NT2/D1 (cell line): ENCODE measurements at regions not wholly inside any gene's neighbourhood (a gene's known extent, or its start where the extent isn't known, plus 50 kb on each side); places are given as distances from the start of the nearest gene placed in this dataset.
"Not testable (repeated sequence)": the region's sequence is repeated elsewhere in the genome, so short reads cannot be mapped to it uniquely, and the experiment has no call there.

Experiments
- DNase-seq: peaks from one replicate; pipeline ENCODE4 v3.0.0-alpha.2; 2011; ENCODE audit warnings: low read depth, low spot score
- H3K27me3 ChIP-seq: 2 replicates; pipeline ENCODE4 v1.6.0; 2011; ENCODE audit warnings: mild to moderate bottlenecking; ENCODE audit not compliant: insufficient read length, insufficient read depth
- H3K36me3 ChIP-seq: 2 replicates; pipeline ENCODE4 v1.6.1; 2011; ENCODE audit warnings: mild to moderate bottlenecking, low read length, mixed read lengths; ENCODE audit not compliant: insufficient read depth, insufficient read length
- H3K4me1 ChIP-seq: 2 replicates; pipeline ENCODE4 v1.5.1; 2011; ENCODE audit not compliant: insufficient read depth, insufficient read length
- H3K4me3 ChIP-seq: 2 replicates; pipeline ENCODE4 v1.5.1; 2011; ENCODE audit warnings: low read depth; ENCODE audit not compliant: insufficient read length
- H3K9ac ChIP-seq: 2 replicates; pipeline ENCODE4 v1.6.0; 2011; ENCODE audit warnings: low read depth; ENCODE audit not compliant: insufficient read length
- H3K9me3 ChIP-seq: 2 replicates; pipeline ENCODE4 v1.5.1; 2011; ENCODE audit warnings: mild to moderate bottlenecking, low read length; ENCODE audit not compliant: insufficient read depth
- SUZ12 ChIP-seq: IDR thresholded peaks from 2 replicates; pipeline ENCODE4 v1.6.1; 2011; ENCODE audit not compliant: insufficient read length, insufficient read depth; ENCODE audit errors: extremely low read depth
- YY1 ChIP-seq: IDR thresholded peaks from 2 replicates; pipeline ENCODE4 v1.6.1; 2011; ENCODE audit not compliant: insufficient read length, insufficient read depth
- ZNF274 ChIP-seq: IDR thresholded peaks from 2 replicates; pipeline ENCODE4 v1.6.1; 2011; ENCODE audit warnings: mild to moderate bottlenecking, low read depth, low read length

DNA sequence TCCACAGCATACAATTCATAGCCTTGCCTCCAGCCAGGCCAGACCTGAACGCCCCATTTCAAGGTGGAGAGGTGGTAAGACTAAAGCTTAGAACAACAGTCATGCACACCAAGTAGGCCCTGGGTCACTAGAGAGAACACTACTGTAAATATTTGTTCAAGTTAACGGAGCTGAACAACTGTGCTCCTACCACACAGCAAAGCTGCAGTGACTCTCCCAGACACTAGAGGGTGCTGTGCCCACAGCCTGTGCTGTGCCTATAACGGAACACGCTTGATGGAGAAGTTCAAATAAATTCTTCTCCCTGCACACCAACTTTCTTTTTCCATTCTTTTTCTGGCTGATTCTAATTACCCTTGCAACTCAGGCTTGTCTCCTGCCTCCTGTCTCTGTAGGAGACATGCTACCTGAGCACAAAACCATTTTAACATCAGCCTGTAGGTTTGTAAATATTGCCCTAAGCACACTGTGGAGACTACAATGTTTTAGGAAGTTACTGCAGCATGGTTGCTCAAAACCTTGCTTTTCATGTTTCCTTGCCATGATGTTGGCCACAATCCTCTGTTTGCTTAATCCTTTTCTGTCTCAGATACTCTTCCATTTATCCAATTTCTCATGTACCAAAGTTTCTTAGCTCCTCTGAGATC, 103.1 kb upstream of the TERB2 start:
- not testable (repeated sequence) for H3K9ac ChIP-seq, H3K9me3 ChIP-seq, H3K4me1 ChIP-seq, H3K36me3 ChIP-seq, H3K27me3 ChIP-seq, H3K4me3 ChIP-seq
- DNase-seq: peak; percentile 27

DNA sequence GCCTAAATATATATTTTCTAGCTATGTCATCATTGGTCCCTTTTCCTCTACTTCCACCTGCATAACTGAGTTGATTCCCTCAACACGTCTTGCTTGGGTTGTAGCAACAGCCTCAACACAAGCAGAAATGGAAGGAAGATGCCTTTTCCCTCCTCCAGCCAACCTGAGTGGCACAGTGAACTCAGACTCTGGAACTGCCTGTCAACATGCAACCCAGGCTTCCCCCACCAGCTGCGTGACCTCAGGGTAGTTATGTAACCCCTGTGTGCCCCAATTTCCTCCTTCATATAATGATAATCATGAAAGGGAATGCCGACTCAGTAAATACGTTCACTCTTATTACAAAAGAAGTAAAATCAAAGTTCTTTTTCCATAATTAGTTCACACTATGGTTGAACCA, 101.8 kb upstream of the TERB2 start:
- H3K27me3 ChIP-seq, DNase-seq, H3K4me3 ChIP-seq, H3K9me3 ChIP-seq, H3K4me1 ChIP-seq, H3K9ac ChIP-seq, H3K36me3 ChIP-seq: not testable (repeated sequence)

DNA sequence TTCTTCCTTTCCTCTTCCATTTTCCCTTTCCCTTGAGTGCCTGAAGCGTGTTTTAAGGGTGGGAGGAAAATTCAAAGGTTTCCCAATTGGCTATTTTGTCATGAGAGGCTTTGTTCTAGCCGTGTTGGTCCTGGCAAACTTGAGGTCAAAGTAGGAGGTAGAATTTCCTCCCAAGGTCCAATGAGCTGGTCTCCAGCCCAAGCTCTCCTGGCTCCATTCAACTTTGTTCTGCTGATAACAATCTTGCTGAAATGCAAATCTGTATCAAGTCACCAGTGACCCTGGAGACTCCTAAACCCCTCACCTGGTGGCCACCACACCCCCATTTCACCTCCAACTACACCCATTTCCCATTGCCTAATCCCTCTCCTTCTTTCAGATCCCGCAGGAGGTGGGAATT, 100.2 kb upstream of the TERB2 start:
- H3K9me3 ChIP-seq, DNase-seq, H3K36me3 ChIP-seq, H3K27me3 ChIP-seq, H3K4me3 ChIP-seq, H3K4me1 ChIP-seq, H3K9ac ChIP-seq: not testable (repeated sequence)

DNA sequence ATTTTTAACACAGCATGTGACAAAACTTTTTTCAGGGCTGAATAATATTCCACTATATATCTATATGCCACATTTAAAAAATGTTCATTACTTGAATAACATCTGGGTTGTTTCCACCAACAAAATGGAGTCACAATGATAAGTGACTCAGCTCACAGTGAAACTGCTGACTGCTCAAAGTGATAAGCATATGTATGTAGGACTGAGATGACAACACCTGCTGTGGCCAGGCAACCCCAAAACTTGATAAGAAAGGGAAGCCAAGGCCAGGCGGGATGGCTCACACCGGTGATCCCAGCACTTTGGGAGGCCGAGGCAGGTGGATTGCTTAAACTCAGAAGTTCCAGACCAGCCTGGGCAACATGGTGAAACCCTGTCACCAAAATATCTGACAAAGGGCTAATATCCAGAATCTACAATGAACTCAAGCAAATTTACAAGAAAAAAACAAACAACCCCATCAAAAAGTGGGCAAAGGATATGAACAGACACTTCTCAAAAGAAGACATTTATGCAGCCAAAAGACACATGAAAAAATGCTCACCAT, 99.2 kb upstream of the TERB2 start:
- not testable (repeated sequence) for H3K27me3 ChIP-seq, DNase-seq, H3K4me3 ChIP-seq, H3K36me3 ChIP-seq, H3K4me1 ChIP-seq, H3K9ac ChIP-seq, H3K9me3 ChIP-seq

- not testable (repeated sequence) for H3K9me3 ChIP-seq, H3K4me3 ChIP-seq, H3K4me1 ChIP-seq, DNase-seq, H3K36me3 ChIP-seq, H3K9ac ChIP-seq, H3K27me3 ChIP-seq
Measured at GRCh38 chr15:44859088-44859487, 97.4 kb upstream of the TERB2 start.

GRCh38 chr15:44860168-44860567, 96.3 kb upstream of the TERB2 start:
- H3K27me3 ChIP-seq, H3K9me3 ChIP-seq, H3K4me3 ChIP-seq, H3K9ac ChIP-seq, DNase-seq, H3K36me3 ChIP-seq, H3K4me1 ChIP-seq: not testable (repeated sequence)

- Histone ChIP-seq H3K4me3 (no peak overlapping the region), H3K27me3 (no peaks in the 10 kb centered on the region), H3K36me3 (no peaks in the 10 kb centered on the region), H3K4me1 (no peaks in the 10 kb centered on the region), H3K9ac (no peak overlapping the region), H3K9me3 (peaks cover 9% of the 10 kb centered on the region; the same call in 1 of the 2 replicates)
- TF ChIP-seq SUZ12: no peak
- no peak for TF ChIP-seq ZNF274
- DNase-seq: no peak
Measured at GRCh38 chr15:44861439-44861910, 95.0 kb upstream of the TERB2 start.

DNA sequence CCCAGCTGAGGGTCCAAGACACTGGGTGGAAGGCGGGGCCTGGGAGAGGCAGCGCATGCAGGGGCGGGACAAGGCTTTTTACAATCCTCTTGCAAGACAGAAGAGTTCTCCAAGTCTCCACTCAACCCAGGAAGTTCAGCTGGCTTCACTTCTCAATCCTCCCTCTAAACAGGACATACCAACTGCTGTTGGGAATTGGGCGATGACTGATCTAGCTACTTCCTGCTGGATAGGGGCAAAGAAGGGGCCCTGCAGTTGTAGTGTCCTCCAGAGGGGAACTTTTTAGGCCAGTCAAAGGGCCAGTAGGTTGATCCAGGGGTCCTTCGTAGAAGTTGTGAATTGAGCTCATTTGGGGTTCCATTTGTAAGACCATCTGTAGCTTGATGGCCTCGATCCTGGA, 94.6 kb upstream of the TERB2 start:
- H3K27me3 ChIP-seq: no peaks in the 10 kb centered on the region
- peaks cover 9% of the 10 kb centered on the region; the same call in 1 of the 2 replicates for H3K9me3 ChIP-seq
- no peaks in the 10 kb centered on the region for H3K4me1 ChIP-seq
- no peak for DNase-seq
- H3K9ac ChIP-seq: no peak overlapping the region
- no peak for TF ChIP-seq YY1
- TF ChIP-seq SUZ12: no peak
- no peak for TF ChIP-seq ZNF274
- no peaks in the 10 kb centered on the region for H3K36me3 ChIP-seq
- H3K4me3 ChIP-seq: no peak overlapping the region

DNA sequence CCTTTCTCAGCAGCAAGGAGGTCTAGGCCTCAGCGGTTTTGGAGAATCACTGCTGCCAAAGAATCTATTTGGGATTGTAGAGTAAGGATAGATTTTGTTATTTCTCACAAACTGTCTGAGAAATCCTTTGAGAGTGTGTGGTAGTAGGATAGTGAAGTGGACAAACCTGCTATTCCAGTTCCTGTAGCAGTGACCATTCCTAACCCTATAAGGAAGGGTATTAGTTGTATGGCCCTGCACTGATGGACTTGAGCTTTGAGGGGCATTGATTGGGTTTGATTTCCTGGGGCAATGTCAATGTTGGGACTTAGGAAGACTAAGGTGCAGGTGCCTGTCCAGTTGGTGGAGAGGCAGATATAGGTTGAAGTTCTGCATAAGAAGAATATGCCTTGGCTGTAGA, 93.6 kb upstream of the TERB2 start:
- not testable (repeated sequence) for H3K9ac ChIP-seq, H3K27me3 ChIP-seq, DNase-seq, H3K4me1 ChIP-seq, H3K9me3 ChIP-seq, H3K4me3 ChIP-seq, H3K36me3 ChIP-seq

DNA sequence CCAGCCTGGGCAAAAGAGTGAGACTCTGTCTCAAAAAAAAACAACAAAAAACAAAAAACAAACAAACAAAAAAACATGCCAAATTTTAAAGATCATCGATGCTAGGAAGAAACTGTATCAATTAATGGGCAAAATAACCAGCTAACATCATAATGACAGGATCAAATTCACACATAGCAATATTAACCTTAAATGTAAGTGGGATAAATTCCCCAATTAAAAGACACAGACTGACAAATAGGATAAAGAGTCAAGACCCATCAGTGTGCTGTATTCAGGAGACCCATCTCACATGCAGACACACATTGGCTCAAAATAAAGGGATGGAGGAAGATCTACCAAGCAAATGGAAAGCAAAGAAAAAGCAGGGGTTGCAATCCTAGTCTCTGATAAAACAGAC, 88.4 kb upstream of the TERB2 start:
- not testable (repeated sequence) for H3K9me3 ChIP-seq, H3K27me3 ChIP-seq, H3K4me3 ChIP-seq, DNase-seq, H3K9ac ChIP-seq, H3K36me3 ChIP-seq, H3K4me1 ChIP-seq

GRCh38 chr15:44870125-44870524, 86.4 kb upstream of the TERB2 start:
- H3K9ac ChIP-seq, H3K36me3 ChIP-seq, H3K4me1 ChIP-seq, DNase-seq, H3K27me3 ChIP-seq, H3K9me3 ChIP-seq, H3K4me3 ChIP-seq: not testable (repeated sequence)
